Transverse colon (tissue), 4 donors: ENCODE measurements at regions not wholly inside any gene's neighbourhood (a gene's known extent, or its start where the extent isn't known, plus 50 kb on each side); places are given as distances from the start of the nearest gene placed in this dataset.

ENCODE experiments used
- DNase-seq: peaks from one replicate; pipeline ENCODE4 v3.0.0-alpha.2; 2019
- H3K27ac ChIP-seq, 4 donors: fragments of 200-600 bp; sonication (generic); 2 replicates each; pipeline ENCODE4 v1.5.1; 2016 to 2018; ENCODE audit warnings: inconsistent platforms in 4 of 4
- H3K27me3 ChIP-seq: fragments of 200-600 bp; sonication (generic); 2 replicates; pipeline ENCODE4 v1.5.1; 2017; ENCODE audit warnings: inconsistent platforms
- H3K36me3 ChIP-seq, 4 donors: fragments of 200-600 bp; sonication (generic); 2 replicates each; pipeline ENCODE4 v1.5.1; 2017 to 2019; ENCODE audit warnings: inconsistent platforms in 4 of 4
- H3K4me1 ChIP-seq, 4 donors: fragments of 200-600 bp; sonication (generic); 2 replicates each; pipeline ENCODE4 v1.5.1; 2017 to 2020; ENCODE audit warnings: inconsistent platforms in 4 of 4
- H3K4me3 ChIP-seq, 4 donors: fragments of 200-600 bp; sonication (generic); 1 replicate in 1 of 4; 2 replicates in 3 of 4; pipeline versions ENCODE4 v1.5.1 to v1.6.1; 2017 to 2019; ENCODE audit warnings: inconsistent platforms in 4 of 4
- H3K9me3 ChIP-seq, 2 donors: fragments of 200-600 bp; sonication (generic); 2 replicates each; pipeline ENCODE4 v1.5.1; 2017 to 2019; ENCODE audit warnings: inconsistent platforms in 2 of 2
- CTCF ChIP-seq, 5 experiments: fragments of 200-600 bp in 3 of 5; fragments of 450-650 bp in 2 of 5; sonication (generic) in 3 of 5; IDR thresholded peaks; 1 replicate in 2 of 5; 2 replicates in 3 of 5; pipeline ENCODE4 v1.5.1; 2016 to 2017; ENCODE audit warnings: antibody characterized with exemption in 5 of 5, inconsistent platforms in 3 of 5, mild to moderate bottlenecking in 2 of 5, moderate library complexity in 1 of 5
- EP300 ChIP-seq: sonication (generic); formaldehyde crosslinking; IDR thresholded peaks from one replicate; pipeline ENCODE4 v1.6.1; 2017; ENCODE audit warnings: antibody characterized with exemption, low read depth
- POLR2A ChIP-seq: fragments of 450-650 bp; IDR thresholded peaks from one replicate; pipeline ENCODE4 v1.6.1; 2016; ENCODE audit warnings: antibody characterized with exemption, mild to moderate bottlenecking, moderate library complexity
- POLR2AphosphoS5 ChIP-seq, 3 donors: sonication (generic); formaldehyde crosslinking; IDR thresholded peaks; one replicate each; pipeline ENCODE4 v1.6.1; 2016; ENCODE audit warnings: antibody characterized with exemption in 3 of 3
- whole genome bisulfite sequencing, 2 donors: methylation state at CpG; one replicate each; pipeline ENCODE4 v1.1.5; 2018; ENCODE audit warnings: low coverage in 1 of 2; 5-methylcytosine and 5-hydroxymethylcytosine counted together
- in situ Hi-C, 4 donors: fragments of 200-750 bp; cut with MboI; loops; one replicate each; pipeline versions ENCODE4 v1.15.0 to v1.15.1; 2017; ENCODE audit warnings: low sequenced_read_pairs in 3 of 4, low pct_ligation_motif_present in 1 of 4, low pct_unique_long_range_greater_than_20kb in 1 of 4
- intact Hi-C: fragments of 100-400 bp; cut with DNase I; formaldehyde crosslinking; loops from one replicate; pipeline ENCODE4 v1.15.1; 2023; ENCODE audit warnings: low total_unique reads

- DNase-seq: no peak
- Histone ChIP-seq H3K36me3 (no peaks in the 10 kb centered on the region), H3K27me3 (no peaks in the 10 kb centered on the region), H3K4me3 (no peak overlapping the region), H3K9me3 (no peaks in the 10 kb centered on the region), H3K4me1 (no peaks in the 10 kb centered on the region), H3K27ac (no peak overlapping the region)
- WGBS, 2 donors: 94% methylated on average over 3 of the region's 3 CpGs; no CpG with 5 or more reads in 1 of the 2 donors
- TF ChIP-seq POLR2AphosphoS5 (IDR thresholded peaks at IDR 0.05): no peak
- no peak for TF ChIP-seq EP300
- TF ChIP-seq CTCF (IDR thresholded peaks at IDR 0.05): no peak
- TF ChIP-seq POLR2A: no peak
- intact Hi-C loops (no loop called here), in situ Hi-C loops (no loop called here)
These were observed 681.4 kb downstream of the EPHA7 start for GRCh38 chr6:92737983-92738382.

- Histone ChIP-seq H3K27me3 (no peaks in the 10 kb centered on the region), H3K4me1 (no peaks in the 10 kb centered on the region), H3K36me3 (no peaks in the 10 kb centered on the region), H3K4me3 (no peak overlapping the region), H3K9me3 (no peaks in the 10 kb centered on the region), H3K27ac (no peak overlapping the region)
- 80 to 95% methylated on average over 2 to 45 of the region's 45 CpGs for WGBS, 2 donors
- DNase-seq: no peak
- TF ChIP-seq POLR2A (no peak), EP300 (no peak)
- intact Hi-C loops (no loop called here), in situ Hi-C loops (no loop called here)
These were observed 695.9 kb downstream of the EPHA7 start for GRCh38 chr6:92723390-92723931.

GRCh38 chr6:92719773-92720172 lies 699.6 kb downstream of the EPHA7 start:
- in situ Hi-C loops: no loop called here
- WGBS, 2 donors: 54 to 59% methylated on average over 3 of the region's 3 CpGs
- intact Hi-C loops: no loop called here
- TF ChIP-seq CTCF (IDR thresholded peaks at IDR 0.05) (no peak), POLR2AphosphoS5 (IDR thresholded peaks at IDR 0.05) (no peak), POLR2A (no peak), EP300 (no peak)
- Histone ChIP-seq H3K4me1 (no peaks in the 10 kb centered on the region), H3K27ac (no peak overlapping the region), H3K4me3 (no peak overlapping the region), H3K27me3 (no peaks in the 10 kb centered on the region), H3K36me3 (no peaks in the 10 kb centered on the region), H3K9me3 (no peaks in the 10 kb centered on the region)
- DNase-seq: no peak

- Histone ChIP-seq H3K27me3 (no peaks in the 10 kb centered on the region), H3K4me1 (no peaks in the 10 kb centered on the region), H3K27ac (no peak overlapping the region), H3K9me3 (no peaks in the 10 kb centered on the region), H3K4me3 (no peak overlapping the region), H3K36me3 (no peaks in the 10 kb centered on the region)
- no peak for TF ChIP-seq CTCF (IDR thresholded peaks at IDR 0.05)
- TF ChIP-seq POLR2A: no peak
- TF ChIP-seq EP300: no peak
- TF ChIP-seq POLR2AphosphoS5 (IDR thresholded peaks at IDR 0.05): no peak
- no peak for DNase-seq
- in situ Hi-C loops: no loop called here
- 87 to 93% methylated on average over 3 to 4 of the region's 4 CpGs for WGBS, 2 donors
- intact Hi-C loops: no loop called here
These were observed 702.7 kb downstream of the EPHA7 start for GRCh38 chr6:92716638-92717037.

GRCh38 chr6:92715991-92716390 lies 703.4 kb downstream of the EPHA7 start:
- in situ Hi-C loops: no loop called here
- H3K4me3 ChIP-seq: no peak overlapping the region
- H3K27me3 ChIP-seq: no peaks in the 10 kb centered on the region

More at GRCh38 chr6:92715991-92716390, 703.4 kb downstream of the EPHA7 start:
- Histone ChIP-seq H3K9me3 (no peaks in the 10 kb centered on the region), H3K36me3 (no peaks in the 10 kb centered on the region), H3K27ac (no peak overlapping the region), H3K4me1 (no peaks in the 10 kb centered on the region)
- TF ChIP-seq CTCF (IDR thresholded peaks at IDR 0.05) (no peak), EP300 (no peak), POLR2AphosphoS5 (IDR thresholded peaks at IDR 0.05) (no peak), POLR2A (no peak)
- intact Hi-C loops: no loop called here
- no peak for DNase-seq
